ENCODE measurements at regions not wholly inside any gene's neighbourhood (a gene's known extent, or its start where the extent isn't known, plus 50 kb on each side); places are given as distances from the start of the nearest gene placed in this dataset.

GRCh38 chr3:43795491-43795890 lies 104.8 kb downstream of the ABHD5 start:
- H3K4me3 ChIP-seq (ENCODE audit: control insufficient read depth, low read depth, low read length) = no peak overlapping the region
- no peak for TF ChIP-seq CTCF (conservative IDR thresholded peaks at IDR 0.05; ENCODE audit: control insufficient read depth, insufficient read depth, low read depth, low read length)
- no peak for DNase-seq (ENCODE audit: low read depth)

GRCh38 chr3:43796041-43796596 lies 105.4 kb downstream of the ABHD5 start:
- peak; percentile 52 for DNase-seq (ENCODE audit: low read depth)
- no peak for TF ChIP-seq CTCF (conservative IDR thresholded peaks at IDR 0.05; ENCODE audit: control insufficient read depth, insufficient read depth, low read depth, low read length)
- no peak overlapping the region for H3K4me3 ChIP-seq (ENCODE audit: control insufficient read depth, low read depth, low read length)

GRCh38 chr3:43797794-43798193 lies 107.1 kb downstream of the ABHD5 start:
- no peak for TF ChIP-seq CTCF (conservative IDR thresholded peaks at IDR 0.05; ENCODE audit: control insufficient read depth, insufficient read depth, low read depth, low read length)
- no peak for DNase-seq (ENCODE audit: low read depth)
- H3K4me3 ChIP-seq (ENCODE audit: control insufficient read depth, low read depth, low read length) = no peak overlapping the region

GRCh38 chr3:43810797-43811196 lies 120.1 kb downstream of the ABHD5 start:
- DNase-seq (ENCODE audit: low read depth) = no peak
- no peak for TF ChIP-seq CTCF (conservative IDR thresholded peaks at IDR 0.05; ENCODE audit: control insufficient read depth, insufficient read depth, low read depth, low read length)
- no peak overlapping the region for H3K4me3 ChIP-seq (ENCODE audit: control insufficient read depth, low read depth, low read length)

- no peak overlapping the region for H3K4me3 ChIP-seq (ENCODE audit: control insufficient read depth, low read depth, low read length)
- TF ChIP-seq CTCF (conservative IDR thresholded peaks at IDR 0.05; ENCODE audit: control insufficient read depth, insufficient read depth, low read depth, low read length) = no peak
- DNase-seq (ENCODE audit: low read depth) = no peak
These were observed 123.7 kb downstream of the ABHD5 start for GRCh38 chr3:43814461-43814860.

GRCh38 chr3:43816372-43816771 lies 125.6 kb downstream of the ABHD5 start:
- TF ChIP-seq CTCF (conservative IDR thresholded peaks at IDR 0.05; ENCODE audit: control insufficient read depth, insufficient read depth, low read depth, low read length) = no peak
- no peak overlapping the region for H3K4me3 ChIP-seq (ENCODE audit: control insufficient read depth, low read depth, low read length)
- no peak for DNase-seq (ENCODE audit: low read depth)

- H3K4me3 ChIP-seq (ENCODE audit: control insufficient read depth, low read depth, low read length) = no peak overlapping the region
- no peak for TF ChIP-seq CTCF (conservative IDR thresholded peaks at IDR 0.05; ENCODE audit: control insufficient read depth, insufficient read depth, low read depth, low read length)
- DNase-seq (ENCODE audit: low read depth) = no peak
These were observed 126.3 kb downstream of the ABHD5 start for GRCh38 chr3:43817064-43817463.
